Stromal cell of bone marrow (primary cell): ENCODE measurements at regions not wholly inside any gene's neighbourhood (a gene's known extent, or its start where the extent isn't known, plus 50 kb on each side); places are given as distances from the start of the nearest gene placed in this dataset.
"Not testable (repeated sequence)": the region's sequence is repeated elsewhere in the genome, so short reads cannot be mapped to it uniquely, and the experiment has no call there.

Source experiments
- DNase-seq: peaks from one replicate; pipeline ENCODE4 v3.0.0-alpha.2; 2012; ENCODE audit warnings: low read depth

DNA sequence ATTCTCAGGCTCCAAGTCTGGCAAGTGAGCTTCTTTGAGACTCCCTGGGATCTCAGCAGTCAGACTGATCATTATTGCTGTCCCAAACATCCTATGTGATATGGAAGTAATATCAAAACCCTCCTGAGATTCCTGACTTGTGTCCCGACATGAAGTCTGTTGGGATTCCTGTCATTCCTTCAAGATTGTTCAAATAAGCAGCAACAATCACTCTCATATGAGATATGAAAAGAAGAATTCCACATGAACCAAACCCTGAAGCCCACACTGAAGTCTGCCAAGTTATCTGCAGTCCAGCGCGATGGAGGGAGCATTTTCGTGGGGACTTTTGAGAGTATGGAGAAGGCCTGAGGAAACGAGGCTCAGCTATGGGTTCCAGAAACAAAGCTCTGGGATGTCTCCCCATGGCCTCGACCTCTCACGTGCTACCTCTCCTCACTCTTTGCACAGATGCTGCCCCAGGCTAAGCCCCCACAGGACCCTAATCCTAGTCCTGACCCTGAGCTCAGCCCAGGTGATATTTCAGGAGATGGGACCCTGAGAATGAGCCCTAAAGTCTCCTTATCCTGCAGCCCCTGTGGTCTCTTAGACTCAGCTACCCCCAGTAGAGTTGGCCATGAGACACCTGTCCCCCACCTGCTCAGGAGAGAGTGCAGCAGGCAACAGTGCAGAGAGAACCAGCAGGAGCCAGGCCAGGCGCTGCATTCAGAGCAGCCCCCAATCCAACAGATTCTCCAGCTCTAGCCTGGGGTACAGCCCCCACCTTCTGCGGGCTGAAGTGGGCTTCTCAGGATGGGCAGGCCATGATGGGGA, 100.2 kb downstream of the GGTLC2 start:
- DNase-seq = no peak

DNA sequence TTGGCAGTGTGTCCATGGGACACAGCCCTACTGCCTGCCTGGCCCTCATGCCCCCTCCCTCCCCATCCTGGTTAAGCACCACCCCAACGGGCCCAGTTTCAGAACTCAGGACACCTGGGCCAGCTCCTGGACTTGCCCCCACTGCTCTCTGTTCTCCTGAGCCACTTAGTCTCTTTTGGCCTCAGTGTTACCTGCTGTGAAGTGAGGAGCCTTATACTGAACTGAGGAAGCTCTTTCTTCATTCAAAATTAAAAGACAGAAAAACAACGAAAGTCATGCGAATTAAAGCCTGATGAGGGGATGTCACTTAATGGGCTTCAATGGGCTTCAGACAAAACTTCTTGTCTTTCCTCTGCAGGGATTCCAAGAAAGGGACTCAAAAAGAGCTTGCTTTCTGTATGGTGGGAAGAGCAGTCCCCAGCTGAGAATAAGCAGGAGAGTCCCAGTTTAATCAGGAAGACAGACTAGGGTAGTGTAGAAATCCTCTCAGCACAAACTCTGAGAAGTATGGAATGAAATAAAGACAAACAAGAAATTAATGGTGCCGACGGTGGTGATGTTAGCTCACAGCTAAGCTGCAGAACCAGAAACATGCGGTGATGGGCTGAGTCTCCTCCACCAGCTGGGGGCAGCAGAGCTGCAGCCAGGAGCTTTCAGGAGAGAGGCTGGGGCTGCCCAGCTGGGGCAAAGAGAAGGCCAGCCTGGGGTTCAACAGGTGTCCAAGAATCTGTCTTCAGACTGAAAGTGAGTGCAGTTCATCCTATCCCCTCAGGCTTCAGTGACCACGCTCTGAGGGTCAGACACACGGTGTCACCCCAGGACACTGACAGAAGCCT, 101.0 kb downstream of the GGTLC2 start:
- no peak for DNase-seq

DNA sequence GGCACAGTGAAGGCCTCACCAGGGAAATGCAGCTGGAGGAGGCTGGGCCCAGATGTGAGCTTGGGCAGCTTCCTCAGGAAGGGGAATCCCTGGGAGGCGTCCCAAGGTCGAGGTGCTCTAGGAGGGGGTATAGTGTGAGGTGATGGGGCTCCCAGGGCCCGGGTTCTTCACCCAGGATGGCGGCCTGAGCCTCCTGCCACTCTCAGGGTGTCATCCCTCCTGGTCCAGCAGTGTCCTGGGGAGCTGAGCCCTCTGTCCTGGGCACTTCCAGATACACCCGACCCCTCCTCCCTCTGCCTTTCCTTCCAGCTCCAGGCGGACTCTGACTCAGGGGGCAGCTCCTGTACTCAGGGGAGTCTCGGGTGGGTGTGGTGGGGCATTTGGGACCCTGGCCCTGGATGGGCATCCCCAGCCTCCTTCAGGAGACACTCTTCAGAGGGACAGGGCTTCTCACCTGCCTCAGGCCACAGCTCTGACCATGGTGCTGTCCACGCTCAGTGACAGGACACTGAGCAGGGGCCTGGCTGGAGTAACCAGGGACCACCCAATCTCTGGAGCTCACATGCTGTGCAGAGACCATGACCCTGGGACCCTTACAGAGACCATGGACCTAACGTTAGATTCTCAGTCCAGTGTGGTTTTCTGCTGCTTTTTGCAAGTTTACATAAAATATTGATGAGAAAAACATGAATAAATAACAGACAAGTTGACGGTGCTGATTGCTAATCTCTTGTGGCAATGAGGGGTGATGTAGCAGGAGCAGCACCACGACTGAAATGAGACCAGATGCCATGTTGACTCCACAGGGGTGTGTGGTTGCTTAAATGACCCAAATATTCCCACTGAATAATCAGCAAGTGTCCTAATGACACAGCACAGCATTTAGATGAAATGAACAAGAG, 101.9 kb downstream of the GGTLC2 start:
- DNase-seq = no peak

DNA sequence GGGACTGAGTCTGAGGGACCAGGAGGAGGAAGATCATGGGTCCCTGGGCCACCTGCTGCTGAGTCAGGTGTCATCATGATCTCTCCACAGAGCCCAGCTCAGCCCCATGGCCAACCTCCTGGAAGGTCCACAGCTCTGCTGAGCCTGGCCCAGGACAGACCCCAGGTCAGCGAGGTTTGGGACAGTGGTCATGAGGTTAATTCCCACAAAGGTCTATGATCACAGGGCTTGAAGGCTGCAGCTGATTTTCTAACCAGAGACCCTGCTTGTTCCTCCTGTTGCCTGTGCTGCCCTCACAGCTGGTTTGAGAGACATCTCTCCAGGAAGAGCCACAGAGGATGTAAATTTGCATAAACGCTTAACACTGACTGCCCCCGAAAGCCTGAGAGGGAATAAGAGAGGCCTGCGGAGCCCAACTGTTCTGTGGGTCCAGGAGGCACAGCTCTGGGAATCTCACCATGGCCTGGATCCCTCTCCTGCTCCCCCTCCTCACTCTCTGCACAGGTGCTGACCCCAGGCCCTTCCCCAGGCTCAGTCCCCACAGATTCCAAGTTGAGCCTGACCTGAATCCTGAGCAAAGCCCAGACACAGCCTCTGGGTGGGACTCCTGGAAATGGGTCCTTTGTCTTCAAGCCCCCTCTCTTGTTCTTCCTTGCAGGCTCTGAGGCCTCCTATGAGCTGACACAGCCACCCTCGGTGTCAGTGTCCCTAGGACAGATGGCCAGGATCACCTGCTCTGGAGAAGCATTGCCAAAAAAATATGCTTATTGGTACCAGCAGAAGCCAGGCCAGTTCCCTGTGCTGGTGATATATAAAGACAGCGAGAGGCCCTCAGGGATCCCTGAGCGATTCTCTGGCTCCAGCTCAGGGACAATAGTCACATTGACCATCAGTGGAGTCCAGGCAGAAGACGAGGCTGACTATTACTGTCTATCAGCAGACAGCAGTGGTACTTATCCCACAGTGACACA, 102.8 kb downstream of the GGTLC2 start:
- DNase-seq = no peak

DNA sequence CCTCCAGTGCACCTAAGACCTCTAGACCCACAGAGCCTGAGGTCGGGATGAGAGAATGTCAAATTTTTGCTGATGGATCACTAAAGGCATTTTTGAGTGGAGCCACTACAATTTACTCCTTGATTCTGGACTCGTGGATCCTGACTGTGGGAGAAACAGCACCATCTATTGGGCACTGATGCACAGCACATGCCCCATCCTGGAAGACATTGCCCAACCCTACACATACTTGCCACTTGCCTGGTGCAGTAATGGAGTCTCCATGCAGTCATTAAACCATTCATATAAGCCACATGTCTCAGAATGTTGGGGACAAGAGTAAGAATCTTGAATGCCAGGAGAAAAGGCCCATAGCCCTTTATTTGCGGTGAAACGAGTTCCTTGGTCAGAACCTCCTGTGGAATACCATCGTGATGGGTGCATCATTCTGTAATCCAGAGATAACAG, 103.9 kb downstream of the GGTLC2 start:
- peak; percentile 16 for DNase-seq

DNA sequence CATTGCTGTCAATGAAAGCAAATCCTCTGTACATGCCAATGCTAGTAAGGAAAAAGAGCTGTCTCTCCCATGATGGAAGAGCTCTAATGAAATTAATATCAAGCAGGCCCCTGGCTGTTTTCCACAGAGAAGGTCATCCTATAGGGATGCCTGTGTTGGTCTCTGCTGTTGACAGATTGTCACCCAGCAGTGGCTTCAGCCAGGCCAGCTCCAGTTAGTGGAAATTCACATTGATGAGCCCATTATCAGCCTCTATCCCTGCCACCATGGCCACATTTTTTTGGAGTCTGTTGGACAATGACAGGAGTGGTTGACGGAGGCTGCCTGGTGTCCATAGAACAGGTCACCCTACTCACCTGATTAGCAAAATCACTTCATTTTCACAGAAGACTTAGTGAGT, 104.3 kb downstream of the GGTLC2 start:
- DNase-seq = no peak

DNA sequence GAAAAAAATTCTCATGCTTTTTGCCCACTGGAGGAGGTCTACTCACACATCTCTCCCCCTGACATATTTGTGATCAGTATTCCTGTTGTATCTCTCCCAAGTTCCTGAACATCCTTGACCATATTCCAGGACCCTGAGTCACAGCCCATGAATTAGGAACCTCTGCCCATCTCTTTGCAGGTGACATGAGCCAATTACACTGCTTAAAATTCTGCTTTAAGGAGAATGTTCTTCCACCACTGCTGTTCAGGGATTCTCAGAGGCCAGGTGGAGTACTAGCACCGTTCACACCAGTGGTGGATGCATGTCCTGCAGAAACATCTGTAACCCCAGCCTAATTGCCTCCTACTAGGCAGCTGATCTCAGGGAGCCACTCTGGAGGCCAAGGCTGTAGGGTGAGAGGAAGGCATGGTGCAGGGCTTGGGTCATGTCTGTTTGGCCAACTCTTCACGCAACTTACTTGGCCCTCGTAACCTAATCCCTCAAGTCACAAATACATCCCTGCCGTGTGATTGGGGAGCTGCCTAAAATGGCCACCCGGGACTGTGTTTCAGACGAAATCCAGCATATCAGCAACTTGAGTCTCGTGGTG, 104.8 kb downstream of the GGTLC2 start:
- no peak for DNase-seq

DNA sequence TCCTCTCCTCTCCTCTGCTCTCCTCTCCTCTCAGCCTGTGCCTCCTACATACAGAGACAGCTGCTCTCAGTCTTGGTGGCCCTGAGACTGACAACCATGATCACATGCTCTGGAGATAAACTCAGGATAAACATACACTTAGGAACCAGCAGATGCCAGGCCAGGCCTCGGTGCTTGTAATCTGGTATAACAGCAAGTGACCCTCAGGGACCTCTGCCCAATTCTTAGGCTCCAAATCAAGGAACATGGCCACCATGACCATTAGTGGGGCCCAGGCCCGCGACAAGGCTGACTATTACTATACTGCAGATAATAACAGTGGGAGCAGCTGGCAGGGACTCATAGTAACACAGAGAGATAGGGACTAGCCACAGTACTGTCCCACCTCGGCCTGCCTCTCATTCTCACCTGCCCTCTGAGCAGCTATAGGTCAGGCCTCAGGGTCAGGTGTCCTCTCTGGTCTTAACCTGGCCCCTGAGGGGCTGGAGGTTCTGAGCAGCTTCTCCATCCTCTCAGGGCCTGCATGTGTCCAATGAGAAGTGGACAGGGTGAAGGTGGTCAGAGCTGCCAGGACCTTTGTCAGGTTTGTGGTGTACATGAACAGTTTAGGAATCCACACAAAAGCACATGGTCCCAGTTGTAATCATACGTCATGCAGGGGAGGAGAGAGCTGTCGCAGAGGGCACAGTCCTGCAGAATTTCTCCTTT, 106.1 kb downstream of the GGTLC2 start:
- no peak for DNase-seq

DNA sequence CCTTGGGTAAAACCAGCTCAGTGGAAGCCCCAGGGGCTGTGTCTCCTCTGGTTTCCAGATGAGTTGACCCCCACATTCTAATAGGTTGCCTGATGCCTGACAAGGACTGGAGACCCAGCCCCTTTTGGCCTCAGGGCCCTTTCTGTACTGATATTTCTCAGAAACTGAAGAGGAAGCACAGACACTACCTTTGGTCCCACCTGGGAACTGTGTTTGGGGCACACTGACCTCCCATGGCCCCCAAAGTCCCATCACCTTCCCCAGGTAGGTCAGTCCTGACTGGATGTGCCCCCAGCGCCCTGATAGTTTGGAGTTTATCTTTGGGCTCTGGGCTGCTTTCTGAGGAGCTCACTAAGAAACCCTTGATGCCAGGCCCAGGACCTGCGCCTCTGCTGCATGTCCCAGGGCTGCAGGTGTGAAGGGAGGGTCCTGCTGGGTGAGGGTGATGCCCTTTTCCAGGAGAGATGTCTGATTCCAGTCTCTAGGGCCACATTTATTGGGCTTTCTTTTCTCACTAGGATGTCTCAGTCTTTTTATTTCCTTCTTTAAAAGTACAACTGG, 106.7 kb downstream of the GGTLC2 start:
- no peak for DNase-seq

DNA sequence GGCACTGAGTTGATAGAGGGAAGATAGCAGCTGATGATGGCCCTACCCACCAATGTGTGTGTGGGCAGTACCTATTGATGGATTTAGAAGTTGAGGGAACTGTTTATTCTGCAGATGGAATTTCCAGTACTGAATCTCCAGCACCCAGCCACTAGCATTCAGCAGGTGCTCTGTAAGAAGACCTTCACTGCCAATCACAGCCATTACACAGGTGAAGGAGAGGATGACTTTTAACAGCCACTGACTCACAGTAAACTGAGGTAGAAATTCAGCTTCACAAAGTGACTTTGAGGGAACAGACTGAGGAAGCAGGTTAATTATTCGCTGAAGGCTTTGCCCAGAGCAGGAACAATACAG, 107.8 kb downstream of the GGTLC2 start:
- no peak for DNase-seq

DNA sequence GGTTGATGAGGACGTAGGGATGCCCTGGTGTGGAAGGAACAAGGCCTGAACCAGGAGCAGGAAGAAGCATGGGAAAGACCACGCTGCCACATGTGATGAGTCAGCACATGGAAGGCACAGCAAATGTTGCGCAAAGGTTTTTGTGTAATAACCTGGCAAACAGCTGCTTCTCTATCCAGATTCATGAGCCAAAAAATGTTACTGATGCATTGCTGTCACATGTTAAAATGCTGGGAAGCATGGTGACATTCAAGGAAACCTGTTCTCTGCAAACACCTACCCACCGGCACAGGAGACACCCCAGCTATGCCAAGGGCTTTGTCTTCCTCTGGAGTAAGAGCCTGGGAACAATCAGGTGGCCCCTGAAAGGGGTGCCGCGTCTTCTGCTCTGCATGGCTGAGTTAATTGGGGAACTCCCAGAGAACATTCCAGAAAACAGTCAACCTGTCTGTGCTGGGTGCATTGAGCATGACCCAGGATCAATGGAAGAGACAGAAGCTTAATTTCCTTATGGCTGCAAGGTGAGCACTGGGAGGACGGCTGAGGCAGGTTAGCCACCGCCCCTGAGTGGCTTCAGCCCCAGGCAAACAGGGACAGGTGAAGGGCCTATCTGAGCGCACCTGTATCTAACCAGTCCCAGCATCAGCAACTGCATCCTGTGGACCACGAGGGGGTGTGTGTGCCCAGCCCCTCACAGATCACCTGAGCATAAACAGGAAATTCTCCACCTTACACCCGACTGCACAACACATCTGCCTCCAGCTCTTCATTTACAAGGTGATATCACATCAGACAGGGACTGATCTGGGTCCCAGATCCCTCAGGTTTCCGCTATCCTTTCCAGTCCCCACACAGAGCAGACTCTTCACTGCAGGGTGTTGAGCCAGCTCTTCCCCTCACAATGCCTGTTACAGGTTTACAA, 108.4 kb downstream of the GGTLC2 start:
- peak; percentile 23 for DNase-seq

DNA sequence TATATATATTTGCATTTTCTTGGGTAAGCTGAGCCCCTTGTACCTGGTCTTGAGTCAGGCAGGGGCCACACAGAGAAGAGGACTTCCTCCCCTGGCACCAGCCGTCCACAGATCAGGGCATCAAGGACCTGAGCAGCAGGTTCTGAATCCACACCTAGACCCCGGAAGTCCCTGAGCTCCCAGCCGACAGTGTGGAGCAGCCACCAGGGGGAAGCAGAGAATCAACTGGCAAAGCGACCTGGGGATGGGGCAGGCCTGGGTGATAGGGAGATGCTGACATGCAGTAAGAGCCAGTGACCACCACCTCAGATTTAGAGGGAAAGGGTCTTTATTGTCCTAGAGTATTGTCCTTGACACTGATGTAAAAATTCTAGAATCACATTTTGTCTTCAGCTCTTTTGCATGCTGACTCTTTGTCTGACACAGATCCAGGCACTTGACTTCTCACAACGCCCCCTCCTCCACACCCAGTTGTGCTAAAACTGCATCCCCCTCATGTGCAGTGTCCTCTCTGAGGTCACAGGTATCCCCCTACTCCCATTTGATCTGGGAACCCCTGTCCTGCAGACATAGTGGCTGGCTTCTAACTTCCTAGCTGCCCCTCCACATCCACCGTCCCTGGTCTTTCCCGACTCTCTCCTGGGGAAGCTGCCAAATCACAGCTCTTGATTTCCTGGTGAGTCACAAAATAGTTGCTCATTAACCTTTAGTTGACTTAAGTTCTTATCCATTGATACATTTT, 109.3 kb downstream of the GGTLC2 start:
- DNase-seq = no peak

DNA sequence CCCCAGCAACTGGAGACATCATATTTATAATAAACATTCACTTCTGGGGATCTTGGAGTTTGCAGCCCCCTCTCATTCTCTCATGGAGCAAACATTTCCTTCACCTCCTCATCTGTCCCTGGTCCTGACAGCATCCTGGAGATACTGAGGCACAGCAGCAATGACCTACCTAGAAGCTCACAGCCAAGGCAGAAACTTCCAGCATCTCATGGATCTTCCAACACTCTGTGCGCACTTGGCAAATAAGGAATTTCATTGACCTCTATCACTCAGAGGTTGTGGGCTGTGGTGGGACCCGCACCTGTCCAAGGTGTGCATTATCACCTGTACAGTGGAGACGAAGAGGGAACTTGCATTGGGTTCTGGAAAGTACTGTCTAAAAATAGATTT, 109.8 kb downstream of the GGTLC2 start:
- DNase-seq = no peak

DNA sequence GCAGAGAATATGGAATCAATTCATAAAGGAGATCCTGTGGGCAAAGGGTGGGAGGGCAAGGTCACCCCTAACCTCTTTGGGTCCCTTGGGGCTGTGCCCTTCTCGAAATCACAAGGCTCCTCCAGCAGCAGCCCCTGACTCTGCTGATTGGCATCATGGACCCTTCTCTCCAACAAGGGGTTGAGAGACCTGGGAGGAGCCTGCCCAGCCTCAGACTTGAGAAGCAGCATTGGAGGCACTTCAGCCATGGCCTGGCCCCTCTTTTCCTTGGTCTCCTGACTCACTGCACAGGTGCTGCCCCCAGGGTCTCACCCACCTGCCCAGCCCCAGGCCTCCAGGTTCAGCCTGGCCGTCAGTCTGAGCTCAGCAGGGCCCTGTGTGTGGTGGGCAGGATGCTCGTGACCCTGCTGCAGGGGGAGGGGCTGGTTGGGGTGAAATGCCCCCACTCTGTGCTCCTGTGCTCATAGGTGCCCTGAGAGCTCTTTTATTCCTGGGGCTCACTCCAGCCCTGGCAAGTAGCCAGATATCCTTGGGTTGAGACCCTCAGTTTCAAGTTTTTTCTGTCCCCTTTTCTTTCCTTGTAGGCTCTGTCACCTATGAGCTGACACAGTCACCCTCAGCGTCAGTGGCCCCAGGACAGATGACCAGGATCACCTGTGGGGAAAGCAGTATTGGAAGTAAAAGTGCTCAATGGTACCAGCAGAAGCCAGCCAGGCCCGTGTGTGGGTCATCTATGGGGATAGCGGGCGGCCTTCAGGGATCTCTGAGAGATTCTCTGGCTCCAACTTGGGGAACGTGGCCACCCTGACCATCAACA, 110.8 kb downstream of the GGTLC2 start:
- DNase-seq = no peak

DNA sequence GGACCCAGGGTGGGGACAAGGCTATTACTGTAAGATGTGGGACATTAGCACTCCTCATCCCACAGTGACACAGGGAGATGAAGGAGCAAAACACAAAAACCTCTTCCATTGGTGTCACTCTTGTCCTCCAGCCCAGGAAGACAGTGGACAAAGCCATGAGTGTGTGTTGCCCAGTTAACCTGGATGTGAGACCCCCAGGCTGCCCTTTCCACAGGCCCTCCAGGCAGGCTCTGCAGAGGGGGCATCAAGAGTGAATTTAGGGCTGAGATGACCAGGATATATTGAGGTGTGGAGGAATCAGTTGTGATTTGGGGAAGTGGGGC, 111.3 kb downstream of the GGTLC2 start:
- no peak for DNase-seq

DNA sequence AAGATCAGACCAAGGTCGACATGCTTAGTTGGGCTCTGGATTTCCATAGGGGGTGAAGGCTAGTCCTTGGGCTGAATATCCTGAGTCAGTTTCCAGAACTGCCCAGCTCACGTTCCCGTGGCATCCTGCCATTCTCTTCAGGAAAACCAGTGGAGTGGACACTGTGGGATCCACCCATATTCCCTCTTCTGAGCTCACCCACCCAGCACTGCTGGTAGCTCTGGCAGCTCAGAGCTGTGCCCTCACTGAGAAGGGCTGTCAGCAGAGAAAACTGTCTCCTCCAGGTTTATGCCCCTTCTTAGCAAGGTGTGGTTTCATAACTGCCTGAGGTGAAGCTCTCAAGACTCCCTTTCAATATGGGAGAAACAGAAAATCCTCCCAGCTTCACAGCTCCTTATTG, 111.7 kb downstream of the GGTLC2 start:
- DNase-seq = no peak

DNA sequence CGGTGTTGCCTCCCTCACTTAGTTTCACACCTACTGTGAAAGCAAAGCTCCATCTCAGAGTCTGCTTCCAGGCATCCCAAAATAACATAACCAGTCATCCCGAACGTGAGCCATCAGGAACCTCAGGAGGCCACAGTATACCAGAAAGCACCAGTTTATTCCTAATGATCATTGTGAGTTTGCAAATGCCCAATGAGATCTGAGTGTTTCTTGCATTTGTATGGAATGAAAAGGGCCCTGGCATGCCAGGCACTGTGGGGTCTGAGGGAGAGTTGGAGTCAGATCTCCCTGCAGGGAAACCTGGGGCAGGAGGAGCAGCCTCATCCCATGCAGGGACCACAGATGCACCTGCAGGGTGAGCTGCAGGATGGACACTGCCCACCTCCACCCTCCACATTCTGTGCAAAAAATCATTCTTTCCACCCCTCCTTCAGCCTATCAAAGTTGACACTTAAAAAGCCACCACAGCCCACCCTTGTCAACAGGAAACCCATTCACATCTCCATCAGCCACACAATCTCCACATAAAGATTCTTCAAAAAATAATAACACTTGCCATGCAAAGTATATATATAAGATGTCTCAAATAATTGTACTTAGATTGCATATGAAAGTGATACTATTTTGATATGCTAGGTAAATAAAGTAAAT, 112.3 kb downstream of the GGTLC2 start:
- not testable (repeated sequence) for DNase-seq
